ENCODE measurements at regions not wholly inside any gene's neighbourhood (a gene's known extent, or its start where the extent isn't known, plus 50 kb on each side); places are given as distances from the start of the nearest gene placed in this dataset.

GRCh38 chr15:19987389-19988048 is 554.1 kb downstream of the GOLGA6L6 start:
- TF ChIP-seq EP300 (IDR thresholded peaks at IDR 0.05) (no peak), POLR2A (IDR thresholded peaks at IDR 0.05; ENCODE audit: low read length) (no peak), NPAS2 (CRISPR knock-in tag; IDR thresholded peaks at IDR 0.05; ENCODE audit: borderline replicate concordance) (no peak), RAD21 (conservative IDR thresholded peaks at IDR 0.05 in 1 of 2, IDR thresholded peaks at IDR 0.05 in 1 of 2) (no peak), CTCF (IDR thresholded peaks at IDR 0.05) (no peak), CEBPB (IDR thresholded peaks at IDR 0.05) (no peak), SREBF2 (IDR thresholded peaks at IDR 0.05) (no peak), MYC (IDR thresholded peaks at IDR 0.05; ENCODE audit: borderline replicate concordance, low read length) (no peak), FOSB (CRISPR knock-in tag; IDR thresholded peaks at IDR 0.05) (no peak), BHLHE40 (IDR thresholded peaks at IDR 0.05; ENCODE audit: low read depth, low read length) (no peak), RCOR1 (IDR thresholded peaks at IDR 0.05; ENCODE audit: low read depth, low read length) (no peak)
- TF ChIP-seq, protein P1, sequence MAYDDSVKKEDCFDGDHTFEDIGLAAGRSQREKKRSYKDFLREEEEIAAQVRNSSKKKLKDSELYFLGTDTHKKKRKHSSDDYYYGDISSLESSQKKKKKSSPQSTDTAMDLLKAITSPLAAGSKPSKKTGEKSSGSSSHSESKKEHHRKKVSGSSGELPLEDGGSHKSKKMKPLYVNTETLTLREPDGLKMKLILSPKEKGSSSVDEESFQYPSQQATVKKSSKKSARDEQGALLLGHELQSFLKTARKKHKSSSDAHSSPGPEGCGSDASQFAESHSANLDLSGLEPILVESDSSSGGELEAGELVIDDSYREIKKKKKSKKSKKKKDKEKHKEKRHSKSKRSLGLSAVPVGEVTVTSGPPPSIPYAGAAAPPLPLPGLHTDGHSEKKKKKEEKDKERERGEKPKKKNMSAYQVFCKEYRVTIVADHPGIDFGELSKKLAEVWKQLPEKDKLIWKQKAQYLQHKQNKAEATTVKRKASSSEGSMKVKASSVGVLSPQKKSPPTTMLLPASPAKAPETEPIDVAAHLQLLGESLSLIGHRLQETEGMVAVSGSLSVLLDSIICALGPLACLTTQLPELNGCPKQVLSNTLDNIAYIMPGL (CRISPR knock-in tag; IDR thresholded peaks at IDR 0.05; ENCODE audit: borderline replicate concordance): no peak
- TF ChIP-seq, protein P2, sequence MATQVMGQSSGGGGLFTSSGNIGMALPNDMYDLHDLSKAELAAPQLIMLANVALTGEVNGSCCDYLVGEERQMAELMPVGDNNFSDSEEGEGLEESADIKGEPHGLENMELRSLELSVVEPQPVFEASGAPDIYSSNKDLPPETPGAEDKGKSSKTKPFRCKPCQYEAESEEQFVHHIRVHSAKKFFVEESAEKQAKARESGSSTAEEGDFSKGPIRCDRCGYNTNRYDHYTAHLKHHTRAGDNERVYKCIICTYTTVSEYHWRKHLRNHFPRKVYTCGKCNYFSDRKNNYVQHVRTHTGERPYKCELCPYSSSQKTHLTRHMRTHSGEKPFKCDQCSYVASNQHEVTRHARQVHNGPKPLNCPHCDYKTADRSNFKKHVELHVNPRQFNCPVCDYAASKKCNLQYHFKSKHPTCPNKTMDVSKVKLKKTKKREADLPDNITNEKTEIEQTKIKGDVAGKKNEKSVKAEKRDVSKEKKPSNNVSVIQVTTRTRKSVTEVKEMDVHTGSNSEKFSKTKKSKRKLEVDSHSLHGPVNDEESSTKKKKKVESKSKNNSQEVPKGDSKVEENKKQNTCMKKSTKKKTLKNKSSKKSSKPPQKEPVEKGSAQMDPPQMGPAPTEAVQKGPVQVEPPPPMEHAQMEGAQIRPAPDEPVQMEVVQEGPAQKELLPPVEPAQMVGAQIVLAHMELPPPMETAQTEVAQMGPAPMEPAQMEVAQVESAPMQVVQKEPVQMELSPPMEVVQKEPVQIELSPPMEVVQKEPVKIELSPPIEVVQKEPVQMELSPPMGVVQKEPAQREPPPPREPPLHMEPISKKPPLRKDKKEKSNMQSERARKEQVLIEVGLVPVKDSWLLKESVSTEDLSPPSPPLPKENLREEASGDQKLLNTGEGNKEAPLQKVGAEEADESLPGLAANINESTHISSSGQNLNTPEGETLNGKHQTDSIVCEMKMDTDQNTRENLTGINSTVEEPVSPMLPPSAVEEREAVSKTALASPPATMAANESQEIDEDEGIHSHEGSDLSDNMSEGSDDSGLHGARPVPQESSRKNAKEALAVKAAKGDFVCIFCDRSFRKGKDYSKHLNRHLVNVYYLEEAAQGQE (IDR thresholded peaks at IDR 0.05): no peak

All from A549 (cell line).